H9 (cell line): ENCODE measurements at regions not wholly inside any gene's neighbourhood (a gene's known extent, or its start where the extent isn't known, plus 50 kb on each side); places are given as distances from the start of the nearest gene placed in this dataset.

Experiments used
- DNase-seq: peaks from one replicate; pipeline ENCODE4 v3.0.0-alpha.2; 2017
- H2AFZ ChIP-seq: one replicate; pipeline ENCODE4 v1.6.1; 2013; ENCODE audit warnings: mild to moderate bottlenecking, low read length, control low read depth, moderate library complexity
- H2AK5ac ChIP-seq: 2 replicates; pipeline ENCODE4 v1.6.1; 2013; ENCODE audit warnings: low read length, control low read depth, mixed read lengths; ENCODE audit not compliant: insufficient read length
- H2BK120ac ChIP-seq: one replicate; pipeline ENCODE4 v1.6.1; 2013; ENCODE audit warnings: low read depth, mild to moderate bottlenecking, low read length, control low read depth, inconsistent platforms; ENCODE audit not compliant: poor library complexity, severe bottlenecking
- H2BK12ac ChIP-seq: 2 replicates; pipeline ENCODE4 v1.6.1; 2013; ENCODE audit warnings: low read length, control low read depth, mixed read lengths, low read depth; ENCODE audit not compliant: insufficient read length
- H2BK15ac ChIP-seq: 2 replicates; pipeline ENCODE4 v1.6.1; 2013; ENCODE audit warnings: low read depth, low read length, control low read depth
- H2BK20ac ChIP-seq: one replicate; pipeline ENCODE4 v1.6.1; 2013; ENCODE audit warnings: low read depth, mild to moderate bottlenecking, low read length, control low read depth, inconsistent platforms; ENCODE audit not compliant: poor library complexity, severe bottlenecking
- H2BK5ac ChIP-seq: 2 replicates; pipeline ENCODE4 v1.6.1; 2013; ENCODE audit warnings: low read length, control low read depth, mixed read lengths; ENCODE audit not compliant: insufficient read length
- H3K14ac ChIP-seq: 2 replicates; pipeline ENCODE4 v1.6.1; 2013; ENCODE audit warnings: low read length, control low read depth; ENCODE audit not compliant: insufficient read depth
- H3K18ac ChIP-seq: 2 replicates; pipeline ENCODE4 v1.6.1; 2013; ENCODE audit warnings: low read depth, mild to moderate bottlenecking, mixed read lengths, low read length, control low read depth; ENCODE audit not compliant: insufficient read length
- H3K23ac ChIP-seq: 2 replicates; pipeline ENCODE4 v1.6.1; 2013; ENCODE audit warnings: low read length, control low read depth, mixed read lengths, low read depth; ENCODE audit not compliant: insufficient read length
- H3K23me2 ChIP-seq: 2 replicates; pipeline ENCODE4 v1.6.1; 2013; ENCODE audit warnings: low read depth, mild to moderate bottlenecking, mixed read lengths, low read length, control low read depth; ENCODE audit not compliant: insufficient read length, poor library complexity, severe bottlenecking
- H3K27ac ChIP-seq: 2 replicates; pipeline ENCODE4 v1.5.1; 2013; ENCODE audit warnings: low read length, control low read depth, mixed read lengths, low read depth; ENCODE audit not compliant: insufficient read length
- H3K27me3 ChIP-seq: 2 replicates; pipeline ENCODE4 v1.6.1; 2013; ENCODE audit warnings: low read length, control low read depth, inconsistent platforms; ENCODE audit not compliant: insufficient read depth
- H3K4ac ChIP-seq: 2 replicates; pipeline ENCODE4 v1.6.1; 2013; ENCODE audit warnings: low read depth, mild to moderate bottlenecking, control low read depth, inconsistent platforms, low read length, moderate library complexity
- H3K4me1 ChIP-seq: 2 replicates; pipeline ENCODE4 v1.6.1; 2013; ENCODE audit warnings: low read length, control low read depth, inconsistent platforms; ENCODE audit not compliant: insufficient read depth
- H3K4me2 ChIP-seq: 2 replicates; pipeline ENCODE4 v1.6.1; 2013; ENCODE audit warnings: low read length, control low read depth, mixed read lengths; ENCODE audit not compliant: insufficient read length, insufficient read depth
- H3K56ac ChIP-seq: 2 replicates; pipeline ENCODE4 v1.6.1; 2013; ENCODE audit warnings: low read depth, mild to moderate bottlenecking, mixed read lengths, low read length, control low read depth; ENCODE audit not compliant: insufficient read length
- H3K79me1 ChIP-seq: 2 replicates; pipeline ENCODE4 v1.6.1; 2013; ENCODE audit warnings: low read depth, mild to moderate bottlenecking, moderate library complexity, low read length, control low read depth, inconsistent platforms; ENCODE audit not compliant: insufficient read depth, poor library complexity, severe bottlenecking
- H3K79me2 ChIP-seq: 2 replicates; pipeline ENCODE4 v1.6.1; 2013; ENCODE audit warnings: low read length, control low read depth, inconsistent platforms; ENCODE audit not compliant: insufficient read depth
- H3K9ac ChIP-seq: 2 replicates; pipeline ENCODE4 v1.6.1; 2013; ENCODE audit warnings: low read length, control low read depth, mixed read lengths; ENCODE audit not compliant: insufficient read length; ENCODE audit errors: extremely low read depth
- H3K9me3 ChIP-seq: one replicate; pipeline ENCODE4 v1.6.1; 2013; ENCODE audit warnings: low read depth, low read length, inconsistent platforms; ENCODE audit not compliant: control insufficient read depth
- H3T11ph ChIP-seq: one replicate; pipeline ENCODE4 v1.6.1; 2013; ENCODE audit warnings: mild to moderate bottlenecking, low read length, control low read depth, inconsistent platforms
- H4K20me1 ChIP-seq: one replicate; pipeline ENCODE4 v1.6.1; 2013; ENCODE audit not compliant: control insufficient read depth, insufficient read length, insufficient read depth
- H4K5ac ChIP-seq: 2 replicates; pipeline ENCODE4 v1.6.1; 2013; ENCODE audit warnings: low read depth, mild to moderate bottlenecking, mixed read lengths, low read length, control low read depth; ENCODE audit not compliant: insufficient read length
- H4K8ac ChIP-seq: replicated peaks from 2 replicates; pipeline ENCODE4 v1.6.1; 2013; ENCODE audit warnings: low read length, control low read depth, mixed read lengths, low read depth; ENCODE audit not compliant: insufficient read length
- H4K91ac ChIP-seq: 2 replicates; pipeline ENCODE4 v1.6.1; 2013; ENCODE audit warnings: low read depth, mild to moderate bottlenecking, moderate library complexity, mixed read lengths, low read length, control low read depth; ENCODE audit not compliant: insufficient read length
- H3K27ac Mint-ChIP-seq, 3 experiments: 2 replicates in 2 of 3; 3 replicates in 1 of 3; pipeline ENCODE4 v1.8.0; 2020 to 2021; ENCODE audit warnings: mixed read lengths in 3 of 3, mild to moderate bottlenecking in 1 of 3, moderate library complexity in 1 of 3
- H3K27me3 Mint-ChIP-seq: 2 replicates; pipeline ENCODE4 v1.8.0; 2021; ENCODE audit warnings: low read depth, mild to moderate bottlenecking, moderate library complexity, mixed read lengths
- H3K36me3 Mint-ChIP-seq, 3 experiments: 2 replicates in 2 of 3; 3 replicates in 1 of 3; pipeline ENCODE4 v1.8.0; 2020 to 2021; ENCODE audit warnings: low read depth in 3 of 3, mixed read lengths in 3 of 3; ENCODE audit not compliant: insufficient read depth in 1 of 3
- H3K4me1 Mint-ChIP-seq, 2 experiments: 2 replicates each; pipeline ENCODE4 v1.8.0; 2020; ENCODE audit warnings: mixed read lengths in 2 of 2
- H3K4me3 Mint-ChIP-seq, 2 experiments: 2 replicates in 1 of 2; 3 replicates in 1 of 2; pipeline ENCODE4 v1.8.0; 2020 to 2021; ENCODE audit warnings: mild to moderate bottlenecking in 2 of 2, mixed read lengths in 2 of 2, moderate library complexity in 1 of 2
- H3K9me3 Mint-ChIP-seq, 2 experiments: 2 replicates in 1 of 2; 3 replicates in 1 of 2; pipeline ENCODE4 v1.8.0; 2020; ENCODE audit warnings: mild to moderate bottlenecking in 2 of 2, mixed read lengths in 2 of 2, moderate library complexity in 1 of 2
- WGBS: extraction: QIAGEN DNeasy Blood & Tissue Kit; methylation state at CpG from one replicate; pipeline ENCODE4 v1.1.7; 2013; ENCODE audit warnings: missing lambda C conversion rate, low lambda C conversion rate, mixed read lengths; ENCODE audit not compliant: insufficient read length; ENCODE audit errors: extremely low coverage; 5-methylcytosine and 5-hydroxymethylcytosine counted together
- TF ChIP-seq, protein P1 (sequence below): fragments of 200-600 bp; sonication (generic); conservative IDR thresholded peaks from 3 replicates; pipeline ENCODE4 v1.8.0; 2021; ENCODE audit warnings: antibody characterized with exemption, mild to moderate bottlenecking

DNA sequence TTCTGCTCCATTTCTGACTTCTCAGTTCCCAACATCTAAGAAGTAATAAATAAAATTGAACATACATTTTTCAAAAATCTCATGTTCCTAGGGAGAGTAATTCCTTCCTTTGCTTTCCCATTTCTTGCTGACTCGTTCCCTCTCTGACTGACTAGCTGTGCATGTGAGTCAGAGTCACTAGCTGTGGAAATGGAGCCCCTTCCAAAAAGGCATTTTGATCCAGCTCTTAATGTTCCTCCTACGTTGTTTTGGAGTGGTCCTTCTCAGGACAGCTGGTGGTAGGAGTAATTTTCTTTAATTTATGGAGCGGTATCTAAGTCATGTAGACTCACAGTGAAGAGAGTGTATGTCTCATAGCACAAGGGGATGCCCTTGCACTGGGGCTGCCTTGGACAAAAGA is 460.2 kb downstream of the GADD45G start:
- Histone ChIP-seq H3K23me2 (no peaks in the 10 kb centered on the region), H2BK5ac (no peak overlapping the region), H4K20me1 (no peaks in the 10 kb centered on the region), H2BK15ac (no peak overlapping the region), H3K79me1 (no peaks in the 10 kb centered on the region), H3T11ph (no peak overlapping the region), H2AFZ (no peak overlapping the region), H4K8ac (no peak overlapping the region), H3K4me2 (no peak overlapping the region), H4K5ac (no peak overlapping the region), H3K14ac (no peak overlapping the region), H2BK12ac (no peak overlapping the region), H4K91ac (no peak overlapping the region), H3K27ac (no peak overlapping the region), H3K9me3 (no peaks in the 10 kb centered on the region), H3K79me2 (no peaks in the 10 kb centered on the region), H2BK20ac (no peak overlapping the region), H3K27me3 (no peaks in the 10 kb centered on the region), H3K23ac (no peak overlapping the region), H3K9ac (no peak overlapping the region), H2AK5ac (no peak overlapping the region), H3K18ac (no peak overlapping the region), H3K4ac (no peak overlapping the region), H2BK120ac (no peak overlapping the region), H3K56ac (no peak overlapping the region), H3K4me1 (no peaks in the 10 kb centered on the region)
- Mint-ChIP-seq H3K27ac (no peak overlapping the region), H3K4me1 (peaks cover 9 to 12% of the 10 kb centered on the region in 2 experiments), H3K36me3 (no peaks in the 10 kb centered on the region), H3K27me3 (peaks cover 2% of the 10 kb centered on the region), H3K4me3 (no peak overlapping the region), H3K9me3 (no peaks in the 10 kb centered on the region)
- DNase-seq, result no peak
- TF ChIP-seq, protein P1, sequence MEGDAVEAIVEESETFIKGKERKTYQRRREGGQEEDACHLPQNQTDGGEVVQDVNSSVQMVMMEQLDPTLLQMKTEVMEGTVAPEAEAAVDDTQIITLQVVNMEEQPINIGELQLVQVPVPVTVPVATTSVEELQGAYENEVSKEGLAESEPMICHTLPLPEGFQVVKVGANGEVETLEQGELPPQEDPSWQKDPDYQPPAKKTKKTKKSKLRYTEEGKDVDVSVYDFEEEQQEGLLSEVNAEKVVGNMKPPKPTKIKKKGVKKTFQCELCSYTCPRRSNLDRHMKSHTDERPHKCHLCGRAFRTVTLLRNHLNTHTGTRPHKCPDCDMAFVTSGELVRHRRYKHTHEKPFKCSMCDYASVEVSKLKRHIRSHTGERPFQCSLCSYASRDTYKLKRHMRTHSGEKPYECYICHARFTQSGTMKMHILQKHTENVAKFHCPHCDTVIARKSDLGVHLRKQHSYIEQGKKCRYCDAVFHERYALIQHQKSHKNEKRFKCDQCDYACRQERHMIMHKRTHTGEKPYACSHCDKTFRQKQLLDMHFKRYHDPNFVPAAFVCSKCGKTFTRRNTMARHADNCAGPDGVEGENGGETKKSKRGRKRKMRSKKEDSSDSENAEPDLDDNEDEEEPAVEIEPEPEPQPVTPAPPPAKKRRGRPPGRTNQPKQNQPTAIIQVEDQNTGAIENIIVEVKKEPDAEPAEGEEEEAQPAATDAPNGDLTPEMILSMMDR, result no peak
- WGBS, result no CpG with 5 or more reads among the region's 3 CpGs
